Left ventricle myocardium inferior (tissue), 1 donor: ENCODE measurements at regions not wholly inside any gene's neighbourhood (a gene's known extent, or its start where the extent isn't known, plus 50 kb on each side); places are given as distances from the start of the nearest gene placed in this dataset.
"Not testable (repeated sequence)": the region's sequence is repeated elsewhere in the genome, so short reads cannot be mapped to it uniquely, and the experiment has no call there.

Experiments used
- DNase-seq: peaks from one replicate; pipeline ENCODE4 v3.0.0-alpha.2; 2020
- H3K27ac ChIP-seq: fragments of 200-600 bp; replicated peaks from 2 replicates; pipeline ENCODE4 v1.8.0; 2021
- H3K27me3 ChIP-seq: fragments of 200-600 bp; 2 replicates; pipeline ENCODE4 v1.8.0; 2021; ENCODE audit warnings: low read depth
- H3K36me3 ChIP-seq: fragments of 200-600 bp; 2 replicates; pipeline ENCODE4 v1.8.0; 2021
- H3K4me1 ChIP-seq: fragments of 200-600 bp; 2 replicates; pipeline ENCODE4 v1.8.0; 2021
- H3K4me3 ChIP-seq: fragments of 200-600 bp; 2 replicates; pipeline ENCODE4 v1.8.0; 2021; ENCODE audit warnings: mild to moderate bottlenecking, moderate library complexity
- H3K9me3 ChIP-seq: fragments of 200-600 bp; replicated peaks from 2 replicates; pipeline ENCODE4 v1.8.0; 2021
- CTCF ChIP-seq: fragments of 200-600 bp; IDR thresholded peaks from 2 replicates; pipeline ENCODE4 v1.8.0; 2021; ENCODE audit warnings: antibody characterized with exemption, mild to moderate bottlenecking, borderline replicate concordance
- intact Hi-C: fragments of 100-400 bp; cut with micrococcal nuclease; formaldehyde crosslinking; loops from one replicate; pipeline ENCODE4 v1.11.0; 2022
- donor health status: DM: no; HTN: yes; CAD: no; lungs with severe emphysema.

GRCh38 chr18:59079264-59079663 lies 60.4 kb upstream of the SEC11C start:
- TF ChIP-seq CTCF = no peak
- no peak for DNase-seq
- intact Hi-C loops = no loop called here
- peaks cover 23% of the 10 kb centered on the region for H3K27me3 ChIP-seq
- H3K27ac ChIP-seq = no peak overlapping the region
- no peaks in the 10 kb centered on the region for H3K36me3 ChIP-seq
- no peaks in the 10 kb centered on the region for H3K9me3 ChIP-seq
- H3K4me1 ChIP-seq = peaks cover 5% of the 10 kb centered on the region
- no peak overlapping the region for H3K4me3 ChIP-seq

- H3K27ac ChIP-seq, H3K4me1 ChIP-seq, H3K9me3 ChIP-seq, DNase-seq, H3K36me3 ChIP-seq, intact Hi-C loops, H3K4me3 ChIP-seq: not testable (repeated sequence)
- H3K27me3 ChIP-seq = peaks cover 27% of the 10 kb centered on the region
Observed at GRCh38 chr18:59079687-59080501, 59.8 kb upstream of the SEC11C start.

- no peak overlapping the region for H3K27ac ChIP-seq
- intact Hi-C loops = no loop called here
- no peak for TF ChIP-seq CTCF
Observed at GRCh38 chr18:59083136-59083818, 56.4 kb upstream of the SEC11C start.

GRCh38 chr18:59085126-59085794 lies 54.4 kb upstream of the SEC11C start:
- H3K36me3 ChIP-seq = no peaks in the 10 kb centered on the region
- H3K27ac ChIP-seq = no peak overlapping the region
- TF ChIP-seq CTCF = no peak
- intact Hi-C loops = no loop called here
- no peaks in the 10 kb centered on the region for H3K9me3 ChIP-seq
- no peak for DNase-seq
- H3K27me3 ChIP-seq = peaks cover 65% of the 10 kb centered on the region
- H3K4me3 ChIP-seq = no peak overlapping the region
- no peaks in the 10 kb centered on the region for H3K4me1 ChIP-seq

More at GRCh38 chr18:59083136-59083818, 56.4 kb upstream of the SEC11C start:
- DNase-seq = no peak
- Histone ChIP-seq H3K36me3 (no peaks in the 10 kb centered on the region), H3K4me3 (no peak overlapping the region), H3K27me3 (peaks cover 54% of the 10 kb centered on the region), H3K9me3 (no peaks in the 10 kb centered on the region), H3K4me1 (no peaks in the 10 kb centered on the region)

- Histone ChIP-seq H3K27ac (no peak overlapping the region), H3K4me1 (no peaks in the 10 kb centered on the region), H3K4me3 (no peak overlapping the region), H3K27me3 (peaks cover 65% of the 10 kb centered on the region), H3K36me3 (no peaks in the 10 kb centered on the region), H3K9me3 (no peaks in the 10 kb centered on the region)
- no peak for TF ChIP-seq CTCF
- intact Hi-C loops = no loop called here
- no peak for DNase-seq
Observed at GRCh38 chr18:59085797-59086196, 53.9 kb upstream of the SEC11C start.
